ENCODE measurements at regions not wholly inside any gene's neighbourhood (a gene's known extent, or its start where the extent isn't known, plus 50 kb on each side); places are given as distances from the start of the nearest gene placed in this dataset.

- H3K9me3 Mint-ChIP-seq, result no peaks in the 10 kb centered on the region
Measured at GRCh38 chr12:102595315-102595714, 115.0 kb upstream of the IGF1 start.

GRCh38 chr12:102593134-102593533 lies 112.8 kb upstream of the IGF1 start:
- H3K27ac Mint-ChIP-seq, result no peak overlapping the region
- H3K4me1 Mint-ChIP-seq (ENCODE audit: low read depth in 2 of 2), result no peaks in the 10 kb centered on the region
- DNase-seq (no peak), ATAC-seq (replicated peaks) (no peak)
- no peaks in the 10 kb centered on the region for H3K36me3 Mint-ChIP-seq (ENCODE audit: insufficient read depth)
- peaks cover 0 to 17% of the 10 kb centered on the region in 2 donors for H3K27me3 Mint-ChIP-seq
- no peaks in the 10 kb centered on the region for H3K9me3 Mint-ChIP-seq
- no peak overlapping the region for H3K4me3 Mint-ChIP-seq

More at GRCh38 chr12:102595315-102595714, 115.0 kb upstream of the IGF1 start:
- ATAC-seq (replicated peaks), result no peak
- H3K36me3 Mint-ChIP-seq (ENCODE audit: insufficient read depth), result no peaks in the 10 kb centered on the region
- H3K4me1 Mint-ChIP-seq (ENCODE audit: low read depth in 2 of 2), result no peaks in the 10 kb centered on the region
- peaks cover 0 to 17% of the 10 kb centered on the region in 2 donors for H3K27me3 Mint-ChIP-seq
- no peak for DNase-seq
- no peak overlapping the region for H3K4me3 Mint-ChIP-seq
- H3K27ac Mint-ChIP-seq, result no peak overlapping the region

- H3K9me3 Mint-ChIP-seq, result no peaks in the 10 kb centered on the region
Measured at GRCh38 chr12:102592134-102592533, 111.8 kb upstream of the IGF1 start.

GRCh38 chr12:102573237-102573636 lies 92.9 kb upstream of the IGF1 start:
- DNase-seq (no peak), ATAC-seq (replicated peaks) (no peak)
- Mint-ChIP-seq H3K4me1 (ENCODE audit: low read depth in 2 of 2) (no peaks in the 10 kb centered on the region), H3K36me3 (ENCODE audit: insufficient read depth) (no peaks in the 10 kb centered on the region), H3K4me3 (no peak overlapping the region), H3K9me3 (no peaks in the 10 kb centered on the region), H3K27ac (no peak overlapping the region), H3K27me3 (peaks cover 0 to 16% of the 10 kb centered on the region in 2 donors)

More at GRCh38 chr12:102592134-102592533, 111.8 kb upstream of the IGF1 start:
- Mint-ChIP-seq H3K4me3 (no peak overlapping the region), H3K4me1 (ENCODE audit: low read depth in 2 of 2) (no peaks in the 10 kb centered on the region), H3K36me3 (ENCODE audit: insufficient read depth) (no peaks in the 10 kb centered on the region), H3K27me3 (peaks cover 0 to 16% of the 10 kb centered on the region in 2 donors), H3K27ac (no peak overlapping the region)
- ATAC-seq (replicated peaks) (no peak), DNase-seq (no peak)

- H3K36me3 Mint-ChIP-seq (ENCODE audit: insufficient read depth), result no peaks in the 10 kb centered on the region
- H3K4me1 Mint-ChIP-seq (ENCODE audit: low read depth in 2 of 2), result no peaks in the 10 kb centered on the region
- H3K9me3 Mint-ChIP-seq, result no peaks in the 10 kb centered on the region
- H3K27ac Mint-ChIP-seq, result no peak overlapping the region
- ATAC-seq (replicated peaks) (no peak), DNase-seq (no peak)
- H3K27me3 Mint-ChIP-seq, result peaks cover 0 to 9% of the 10 kb centered on the region in 2 donors
- no peak overlapping the region for H3K4me3 Mint-ChIP-seq
Measured at GRCh38 chr12:102571889-102572288, 91.5 kb upstream of the IGF1 start.

- peaks cover 4 to 5% of the 10 kb centered on the region in 2 donors for H3K9me3 Mint-ChIP-seq
- H3K36me3 Mint-ChIP-seq (ENCODE audit: insufficient read depth), result no peaks in the 10 kb centered on the region
- no peak for DNase-seq
- H3K4me1 Mint-ChIP-seq (ENCODE audit: low read depth in 2 of 2), result no peaks in the 10 kb centered on the region
- H3K4me3 Mint-ChIP-seq, result no peak overlapping the region
- no peak for ATAC-seq (replicated peaks)
- no peak overlapping the region for H3K27ac Mint-ChIP-seq
- H3K27me3 Mint-ChIP-seq, result peaks cover 0 to 9% of the 10 kb centered on the region in 2 donors
Measured at GRCh38 chr12:102570256-102570655, 89.9 kb upstream of the IGF1 start.

GRCh38 chr12:102569803-102570202 lies 89.4 kb upstream of the IGF1 start:
- Mint-ChIP-seq H3K9me3 (peaks cover 4 to 5% of the 10 kb centered on the region in 2 donors), H3K4me3 (no peak overlapping the region), H3K4me1 (ENCODE audit: low read depth in 2 of 2) (no peaks in the 10 kb centered on the region), H3K27me3 (peaks cover 0 to 9% of the 10 kb centered on the region in 2 donors), H3K27ac (no peak overlapping the region), H3K36me3 (ENCODE audit: insufficient read depth) (no peaks in the 10 kb centered on the region)
- ATAC-seq (replicated peaks) (no peak), DNase-seq (no peak)

- Mint-ChIP-seq H3K9me3 (peaks cover 4 to 5% of the 10 kb centered on the region in 2 donors), H3K4me3 (no peak overlapping the region), H3K27me3 (peaks cover 0 to 5% of the 10 kb centered on the region in 2 donors), H3K27ac (no peak overlapping the region), H3K36me3 (ENCODE audit: insufficient read depth) (no peaks in the 10 kb centered on the region), H3K4me1 (ENCODE audit: low read depth in 2 of 2) (no peaks in the 10 kb centered on the region)
- ATAC-seq (replicated peaks), result no peak
- DNase-seq, result no peak
Measured at GRCh38 chr12:102568276-102568675, 87.9 kb upstream of the IGF1 start.

- ATAC-seq (replicated peaks) (no peak), DNase-seq (no peak)
- Mint-ChIP-seq H3K27ac (no peak overlapping the region), H3K4me3 (no peak overlapping the region), H3K36me3 (ENCODE audit: insufficient read depth) (no peaks in the 10 kb centered on the region), H3K9me3 (peaks cover 4 to 5% of the 10 kb centered on the region in 2 donors), H3K27me3 (no peaks in the 10 kb centered on the region), H3K4me1 (ENCODE audit: low read depth in 2 of 2) (no peaks in the 10 kb centered on the region)
Measured at GRCh38 chr12:102567031-102567985, 86.9 kb upstream of the IGF1 start.

- Mint-ChIP-seq H3K4me3 (no peak overlapping the region), H3K4me1 (ENCODE audit: low read depth in 2 of 2) (no peaks in the 10 kb centered on the region), H3K27ac (no peak overlapping the region), H3K9me3 (peaks cover 4 to 5% of the 10 kb centered on the region in 2 donors), H3K27me3 (no peaks in the 10 kb centered on the region), H3K36me3 (ENCODE audit: insufficient read depth) (no peaks in the 10 kb centered on the region)
- DNase-seq, result no peak
- ATAC-seq (replicated peaks), result no peak
Measured at GRCh38 chr12:102565555-102565954, 85.2 kb upstream of the IGF1 start.

- no peak overlapping the region for H3K27ac Mint-ChIP-seq
Measured at GRCh38 chr12:102564026-102564425, 83.7 kb upstream of the IGF1 start.

GRCh38 chr12:102562836-102563425 lies 82.6 kb upstream of the IGF1 start:
- H3K4me1 Mint-ChIP-seq (ENCODE audit: low read depth in 2 of 2), result no peaks in the 10 kb centered on the region
- ATAC-seq (replicated peaks) (no peak), DNase-seq (no peak)
- H3K9me3 Mint-ChIP-seq, result peaks cover 5 to 7% of the 10 kb centered on the region in 2 donors
- H3K27me3 Mint-ChIP-seq, result peaks cover 0 to 13% of the 10 kb centered on the region in 2 donors
- no peaks in the 10 kb centered on the region for H3K36me3 Mint-ChIP-seq (ENCODE audit: insufficient read depth)
- no peak overlapping the region for H3K4me3 Mint-ChIP-seq
- H3K27ac Mint-ChIP-seq, result no peak overlapping the region

More at GRCh38 chr12:102564026-102564425, 83.7 kb upstream of the IGF1 start:
- peaks cover 5 to 7% of the 10 kb centered on the region in 2 donors for H3K9me3 Mint-ChIP-seq
- H3K27me3 Mint-ChIP-seq, result peaks cover 0 to 8% of the 10 kb centered on the region in 2 donors
- no peaks in the 10 kb centered on the region for H3K4me1 Mint-ChIP-seq (ENCODE audit: low read depth in 2 of 2)
- ATAC-seq (replicated peaks) (no peak), DNase-seq (no peak)
- H3K36me3 Mint-ChIP-seq (ENCODE audit: insufficient read depth), result no peaks in the 10 kb centered on the region
- no peak overlapping the region for H3K4me3 Mint-ChIP-seq

GRCh38 chr12:102551186-102551585 lies 70.8 kb upstream of the IGF1 start:
- no peak for DNase-seq
- peaks cover 7 to 8% of the 10 kb centered on the region in 2 donors for H3K27me3 Mint-ChIP-seq
- no peaks in the 10 kb centered on the region for H3K36me3 Mint-ChIP-seq (ENCODE audit: insufficient read depth)
- no peak overlapping the region for H3K4me3 Mint-ChIP-seq
- ATAC-seq (replicated peaks), result no peak
- no peak overlapping the region for H3K27ac Mint-ChIP-seq
- H3K4me1 Mint-ChIP-seq (ENCODE audit: low read depth in 2 of 2), result no peaks in the 10 kb centered on the region
- H3K9me3 Mint-ChIP-seq, result no peaks in the 10 kb centered on the region

- DNase-seq (no peak), ATAC-seq (replicated peaks) (no peak)
- Mint-ChIP-seq H3K4me1 (ENCODE audit: low read depth in 2 of 2) (no peaks in the 10 kb centered on the region), H3K4me3 (no peak overlapping the region), H3K27ac (no peak overlapping the region), H3K36me3 (ENCODE audit: insufficient read depth) (no peaks in the 10 kb centered on the region), H3K27me3 (peaks cover 11 to 16% of the 10 kb centered on the region in 2 donors), H3K9me3 (no peaks in the 10 kb centered on the region)
Measured at GRCh38 chr12:102549691-102550090, 69.3 kb upstream of the IGF1 start.

All from effector memory CD8-positive, alpha-beta T cell (primary cell).